ENCODE measurements at regions not wholly inside any gene's neighbourhood (a gene's known extent, or its start where the extent isn't known, plus 50 kb on each side); places are given as distances from the start of the nearest gene placed in this dataset.
"Not testable (repeated sequence)": the region's sequence is repeated elsewhere in the genome, so short reads cannot be mapped to it uniquely, and the experiment has no call there.

DNA sequence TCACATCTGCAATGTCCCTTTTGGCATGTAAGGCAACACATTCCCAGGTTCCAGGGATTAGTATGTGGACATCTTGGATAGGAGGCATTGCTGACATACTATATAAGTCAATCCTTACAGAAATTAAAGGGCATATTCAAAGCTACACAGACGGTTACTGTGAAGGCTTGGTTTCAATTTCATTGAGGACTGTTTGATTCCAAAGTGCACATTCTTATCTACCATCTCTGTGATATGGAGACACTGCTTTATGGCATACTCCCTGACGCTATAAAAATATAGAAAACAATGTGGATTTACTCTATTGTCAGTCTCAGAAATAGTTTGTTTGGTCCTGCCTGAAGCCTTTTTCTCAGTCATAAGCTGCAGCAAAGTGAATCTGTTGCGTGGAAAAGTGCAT, 1486.7 kb downstream of the FAM181B start:
- DNase-seq: no peak

DNA sequence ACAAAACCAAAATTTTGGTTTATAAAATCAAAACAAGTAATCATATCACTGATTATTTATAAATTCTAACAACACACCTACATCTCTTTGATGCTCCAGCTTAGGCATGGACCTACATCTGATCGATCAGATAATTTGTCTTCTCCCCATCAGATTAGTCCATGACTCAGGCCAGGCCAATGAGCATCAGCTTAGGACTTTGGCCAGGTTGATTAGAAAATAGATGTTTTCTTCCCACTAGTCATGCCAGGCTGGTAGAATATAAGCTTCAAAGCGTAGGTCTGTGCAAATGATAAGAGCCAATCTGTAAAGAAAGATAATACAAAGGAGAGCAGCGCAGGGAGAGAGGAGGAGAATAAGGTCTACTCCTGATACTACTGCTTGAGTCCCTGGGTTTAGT, 1487.9 kb downstream of the FAM181B start:
- no peak for DNase-seq

DNA sequence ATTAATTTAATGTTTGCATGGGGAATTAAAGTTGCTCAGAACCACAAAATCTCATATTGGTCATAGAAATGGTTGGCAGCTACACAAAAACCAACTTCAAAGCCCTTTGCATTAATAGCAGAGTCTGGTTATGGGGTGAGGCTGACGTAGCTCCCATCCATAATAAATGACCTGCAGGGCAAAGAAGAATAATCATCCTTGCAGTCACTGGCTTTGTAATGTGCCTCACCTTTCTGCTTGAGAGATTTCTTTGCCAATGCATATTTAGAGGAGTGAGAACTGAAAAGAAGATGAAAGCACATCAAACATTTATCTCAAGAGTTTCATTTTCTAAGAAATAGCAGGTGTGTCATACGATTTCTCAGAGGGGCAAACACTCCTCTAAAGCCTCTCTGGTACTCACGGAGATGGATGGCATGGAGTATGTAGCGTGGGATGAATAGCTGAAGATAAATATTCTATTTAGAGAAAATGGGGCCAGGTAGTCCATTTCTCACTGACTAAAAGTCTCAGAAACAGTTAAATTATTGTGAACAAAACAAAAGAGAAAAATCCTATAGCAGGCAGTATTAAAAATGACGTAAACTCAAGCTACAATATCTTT, 1491.9 kb downstream of the FAM181B start:
- no peak for DNase-seq

DNA sequence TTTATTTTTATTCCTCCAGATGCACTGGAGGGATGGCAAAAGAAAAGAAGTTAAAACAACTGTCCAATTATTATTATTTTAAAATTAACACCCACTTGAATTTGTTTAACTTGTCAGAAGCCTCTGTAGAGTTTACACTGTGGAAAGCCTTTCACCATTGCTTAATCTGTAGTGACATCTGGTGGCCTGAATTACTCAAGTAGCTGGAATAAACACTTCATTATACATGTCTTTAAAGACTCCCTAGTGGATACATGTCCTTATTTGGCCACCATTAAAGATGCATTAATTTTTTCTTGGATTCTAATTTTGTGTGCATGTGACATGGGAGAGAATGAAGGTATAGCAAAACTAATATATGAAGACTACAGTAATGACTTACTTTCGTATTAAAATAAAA, 1496.5 kb downstream of the FAM181B start:
- DNase-seq: no peak

DNA sequence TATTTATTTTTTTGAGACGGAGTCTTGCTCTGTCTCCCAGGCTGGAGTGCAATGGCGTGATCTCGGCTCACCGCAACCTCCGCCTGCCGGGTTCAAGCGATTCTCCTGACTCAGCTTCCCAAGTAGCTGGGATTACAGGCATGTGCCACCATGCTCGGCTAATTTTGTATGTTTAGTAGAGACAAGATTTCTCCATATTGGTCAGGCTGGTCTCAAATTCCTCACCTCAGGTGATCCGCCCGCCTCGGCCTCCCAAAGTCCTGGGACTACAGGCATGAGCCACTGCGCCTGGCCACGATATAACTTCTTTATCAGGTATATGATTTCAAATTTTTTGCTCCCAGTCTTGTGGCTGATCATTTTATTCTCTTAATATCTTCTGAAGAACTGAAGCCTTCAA, 1506.3 kb downstream of the FAM181B start:
- DNase-seq: not testable (repeated sequence)

DNA sequence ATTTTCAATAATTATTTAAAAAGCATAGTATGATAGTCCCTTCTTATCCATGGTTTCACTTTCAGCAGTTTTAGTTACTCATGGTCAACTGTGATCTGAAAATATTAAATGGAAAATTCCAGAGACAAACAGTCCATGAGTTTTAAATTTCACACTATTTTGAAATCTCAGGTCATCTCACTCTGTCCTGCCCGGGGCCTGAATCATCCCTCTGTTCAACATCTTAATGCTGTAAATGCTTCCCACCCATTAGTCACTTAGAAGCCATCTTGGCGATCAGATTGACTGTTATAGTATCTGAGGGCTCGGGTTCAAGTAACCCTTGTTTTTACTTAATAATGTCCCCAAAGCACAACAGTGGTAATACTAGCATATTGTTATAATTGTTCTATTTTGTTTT, 1509.3 kb downstream of the FAM181B start:
- DNase-seq: no peak

DNA sequence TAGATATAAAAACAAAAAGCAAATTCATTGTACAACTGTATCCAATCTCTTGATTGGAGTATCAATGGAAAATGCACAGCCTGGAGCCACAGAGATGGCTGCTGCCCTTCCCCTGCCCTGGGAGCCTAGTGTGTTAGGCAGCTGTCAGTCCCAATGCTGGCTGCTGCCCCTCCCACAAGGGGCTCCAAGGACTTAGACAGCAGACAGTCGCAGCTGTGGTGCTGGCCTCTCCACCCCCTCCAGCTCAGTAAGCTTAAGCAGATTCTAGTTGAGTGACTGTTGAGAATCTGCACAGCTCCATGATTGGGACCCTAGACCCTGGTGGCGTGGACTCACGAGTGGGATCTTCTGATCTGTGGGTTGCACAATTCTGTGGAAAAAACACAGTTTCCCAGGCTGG, 1511.2 kb downstream of the FAM181B start:
- DNase-seq: no peak

DNA sequence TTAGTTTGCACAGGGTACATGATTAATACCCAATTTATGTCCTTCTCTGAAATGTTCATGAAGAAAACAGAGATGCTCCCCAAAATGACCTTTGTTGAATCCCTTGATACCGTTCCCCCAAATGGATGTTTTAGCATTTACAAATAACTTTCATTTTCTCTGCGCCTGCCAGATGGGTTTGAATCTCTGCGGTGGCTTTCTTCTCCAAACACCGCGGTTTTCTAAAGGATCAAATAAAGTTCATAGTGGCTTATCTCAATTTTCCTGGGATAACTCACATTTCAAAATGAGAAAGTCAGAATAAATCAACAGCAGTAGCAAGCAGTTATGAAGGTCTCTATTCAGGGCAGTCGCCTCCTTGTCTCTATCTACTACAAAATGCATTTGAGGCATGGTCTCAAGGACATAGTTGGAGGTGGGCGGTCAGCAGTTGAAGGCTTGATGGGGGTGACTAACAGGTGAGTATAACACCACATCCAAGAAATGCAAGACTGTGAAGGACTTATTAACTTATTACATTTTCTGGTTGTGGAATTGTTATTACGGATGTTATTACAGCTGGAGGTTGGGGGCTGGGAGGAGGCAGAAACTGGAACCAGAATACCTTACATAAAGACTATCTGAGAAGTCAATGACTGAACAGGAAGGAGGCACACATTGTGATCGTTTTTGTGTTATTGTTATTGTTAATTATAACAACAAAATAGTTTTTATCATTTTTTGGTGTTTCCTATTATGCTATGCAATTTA, 1513.3 kb downstream of the FAM181B start:
- no peak for DNase-seq

DNA sequence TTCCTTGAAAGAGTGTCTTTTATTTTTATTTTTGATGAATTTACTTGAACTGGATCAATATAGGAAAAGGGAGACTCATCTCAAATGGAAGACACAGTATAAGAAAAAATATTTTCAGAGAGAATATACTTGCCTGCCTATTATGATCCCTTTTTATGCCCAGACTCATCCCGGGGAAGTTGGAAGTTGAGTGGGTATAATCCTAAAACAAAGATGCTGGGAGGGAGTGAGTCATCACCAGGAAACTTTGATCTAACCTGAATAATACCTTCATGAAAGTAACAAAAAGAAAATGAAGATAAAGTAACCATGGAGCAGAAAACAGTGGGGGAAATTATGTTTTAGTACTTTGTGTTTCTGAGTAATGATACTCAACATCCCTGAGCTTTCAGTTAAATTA, 1514.0 kb downstream of the FAM181B start:
- no peak for DNase-seq

DNA sequence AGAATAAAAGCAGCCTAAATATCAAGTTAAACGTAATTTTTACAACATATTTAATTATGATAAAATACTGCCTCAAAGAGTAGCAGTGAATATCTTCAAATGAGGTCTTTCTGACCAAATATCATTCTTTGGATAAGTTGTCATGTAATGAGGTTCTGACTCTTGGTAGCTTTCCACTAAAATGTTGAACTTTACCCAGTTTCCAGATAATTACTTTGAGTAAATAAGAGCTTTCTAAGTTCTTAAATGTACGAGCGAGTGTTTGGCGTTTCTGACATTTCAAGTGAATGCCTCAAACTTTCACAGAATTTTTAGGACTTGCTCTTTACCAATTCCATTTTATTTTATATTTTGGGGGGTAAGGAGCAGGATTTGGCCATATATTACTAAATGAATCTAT, 1515.2 kb downstream of the FAM181B start:
- no peak for DNase-seq

DNA sequence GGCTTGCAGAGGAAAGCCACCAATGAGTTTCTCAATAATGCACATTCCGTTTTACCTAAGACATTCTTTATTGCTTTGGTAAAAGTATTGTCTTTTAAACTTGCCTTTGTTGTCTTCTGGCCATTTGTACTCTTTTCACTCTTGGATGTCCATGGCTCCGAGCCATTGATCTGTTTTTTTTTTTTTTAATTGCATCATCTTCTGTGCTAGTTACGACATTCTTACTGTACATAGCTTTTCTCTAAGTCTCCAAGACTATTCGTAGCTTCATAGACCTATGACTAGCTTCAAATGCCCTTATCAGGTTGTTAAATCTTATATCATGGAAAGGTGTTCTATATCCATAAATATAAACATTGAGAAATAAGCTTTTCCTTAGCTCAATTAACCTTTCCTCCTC, 1522.6 kb downstream of the FAM181B start:
- no peak for DNase-seq

DNA sequence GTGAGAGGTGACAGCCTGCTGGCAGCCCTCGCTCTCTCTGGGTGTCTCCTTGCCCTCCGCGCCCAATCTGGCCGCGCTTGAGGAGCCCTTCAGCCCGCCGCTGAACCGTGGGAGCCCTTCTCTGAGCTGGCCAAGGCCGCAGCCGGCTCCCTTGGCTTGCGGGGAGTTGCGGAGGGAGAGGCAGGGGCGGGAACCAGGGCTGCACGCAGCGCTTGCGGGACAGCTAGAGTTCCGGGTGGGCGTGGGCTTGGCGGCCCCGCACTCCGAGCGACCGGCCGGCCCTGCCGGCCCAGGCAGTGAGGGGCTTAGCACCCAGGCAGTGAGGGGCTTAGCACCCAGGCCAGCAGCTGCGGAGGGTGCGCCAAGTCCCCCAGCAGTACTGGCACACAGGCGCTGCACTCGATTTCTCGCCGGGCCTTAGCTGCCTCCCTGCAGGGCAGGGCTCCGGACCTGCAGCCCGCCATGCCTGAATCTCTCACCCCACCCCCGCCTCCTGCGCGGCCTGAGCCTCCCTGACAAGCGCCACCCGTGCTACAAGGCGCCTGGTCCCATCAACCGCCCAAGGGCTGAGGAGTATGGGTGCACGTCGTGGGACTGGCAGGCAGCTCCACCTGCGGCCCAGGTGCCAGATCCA, 1526.1 kb downstream of the FAM181B start:
- DNase-seq: no peak

DNA sequence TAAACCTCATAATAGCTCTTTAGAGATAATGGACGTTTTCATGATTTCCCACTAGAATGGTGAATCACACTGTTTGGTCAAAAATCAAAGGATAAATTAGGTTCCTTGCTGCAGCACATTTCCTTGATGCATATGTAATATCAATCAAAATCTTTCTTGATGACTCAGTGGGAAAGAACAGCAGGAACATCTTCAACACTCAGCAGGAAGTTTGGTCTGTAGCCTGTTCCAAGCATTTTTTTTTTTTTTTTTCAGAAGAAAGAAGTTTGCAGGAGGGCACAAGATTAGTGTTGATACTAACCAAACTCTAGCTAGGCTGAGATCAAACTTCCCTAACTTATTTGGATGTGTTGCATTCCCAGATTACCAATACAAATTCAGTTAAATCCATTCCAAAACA, 1529.8 kb downstream of the FAM181B start:
- no peak for DNase-seq

DNA sequence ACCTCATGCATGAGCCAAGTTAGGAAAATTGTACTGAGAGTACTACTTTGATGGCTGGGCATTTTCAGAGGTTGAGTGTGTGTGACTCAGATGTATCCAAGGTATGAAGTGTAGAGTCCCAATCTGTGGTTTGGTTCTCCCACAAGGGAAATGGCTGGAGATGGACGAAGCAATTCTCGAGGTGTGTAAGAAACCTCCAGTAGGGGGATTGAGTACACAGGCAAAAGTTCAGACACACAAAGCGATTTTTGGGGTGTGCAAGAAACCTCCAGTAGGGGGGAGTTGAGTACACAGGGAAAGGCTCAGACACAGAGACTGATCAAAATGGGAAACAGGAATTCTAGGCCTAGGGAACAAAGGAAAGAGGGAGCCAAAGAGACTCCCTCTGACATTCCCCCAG, 1536.3 kb downstream of the FAM181B start:
- DNase-seq: no peak

DNA sequence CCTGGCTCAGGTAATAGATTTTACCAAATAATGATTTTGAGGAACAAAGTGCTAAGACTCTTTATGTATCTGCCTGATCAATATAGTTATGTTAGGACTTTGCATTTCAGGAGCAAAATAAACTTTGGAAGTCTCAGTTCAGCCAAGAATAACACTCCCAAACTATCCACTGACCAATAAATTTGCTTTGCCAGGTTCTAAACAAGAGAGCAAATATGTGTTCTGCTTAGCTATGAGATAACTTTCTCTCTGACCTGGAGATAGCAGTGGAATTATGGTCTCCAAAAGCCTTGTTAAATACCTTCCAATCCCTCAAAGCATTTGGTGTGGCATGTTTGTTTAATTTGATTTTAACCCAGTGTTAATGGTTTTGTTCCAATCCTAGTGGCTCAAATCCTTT, 1541.1 kb downstream of the FAM181B start:
- no peak for DNase-seq

DNA sequence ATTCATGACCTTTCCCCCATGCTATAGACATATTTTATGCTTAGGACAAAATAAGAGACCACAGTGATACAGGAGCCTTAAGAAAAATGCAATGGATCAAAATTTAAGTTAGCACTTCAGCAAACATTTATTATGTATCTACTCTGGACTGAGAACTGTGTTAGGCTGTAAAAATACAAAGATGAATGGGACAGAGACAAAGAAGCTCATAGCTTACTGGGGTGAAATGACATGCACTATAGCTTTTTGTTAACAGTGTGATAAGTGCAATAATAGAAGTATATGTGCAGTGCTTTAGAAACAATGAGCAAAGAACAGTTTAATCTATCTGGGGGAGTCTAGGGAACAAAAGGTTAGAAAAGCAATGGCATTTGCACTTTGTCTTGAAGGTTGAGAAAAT, 1543.1 kb downstream of the FAM181B start:
- no peak for DNase-seq

DNA sequence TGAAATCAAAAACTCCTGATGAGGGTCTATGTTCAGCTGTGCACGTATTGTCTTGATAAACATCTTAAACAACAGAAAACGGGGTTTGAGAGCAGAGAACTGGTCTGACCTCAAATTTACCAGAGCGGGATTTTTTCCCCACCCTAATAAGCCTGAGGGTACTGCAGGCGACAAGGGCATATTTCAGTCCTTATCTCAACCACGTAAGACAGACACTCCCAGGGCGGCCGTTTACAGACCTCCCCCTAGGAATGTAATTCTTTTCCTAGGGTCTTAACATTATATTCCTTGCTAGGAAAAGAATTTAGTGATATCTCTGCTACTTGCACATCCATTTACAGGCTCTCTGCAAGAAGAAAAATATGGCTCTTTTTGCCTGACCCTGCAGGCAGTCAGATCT, 1546.6 kb downstream of the FAM181B start:
- DNase-seq: not testable (repeated sequence)

DNA sequence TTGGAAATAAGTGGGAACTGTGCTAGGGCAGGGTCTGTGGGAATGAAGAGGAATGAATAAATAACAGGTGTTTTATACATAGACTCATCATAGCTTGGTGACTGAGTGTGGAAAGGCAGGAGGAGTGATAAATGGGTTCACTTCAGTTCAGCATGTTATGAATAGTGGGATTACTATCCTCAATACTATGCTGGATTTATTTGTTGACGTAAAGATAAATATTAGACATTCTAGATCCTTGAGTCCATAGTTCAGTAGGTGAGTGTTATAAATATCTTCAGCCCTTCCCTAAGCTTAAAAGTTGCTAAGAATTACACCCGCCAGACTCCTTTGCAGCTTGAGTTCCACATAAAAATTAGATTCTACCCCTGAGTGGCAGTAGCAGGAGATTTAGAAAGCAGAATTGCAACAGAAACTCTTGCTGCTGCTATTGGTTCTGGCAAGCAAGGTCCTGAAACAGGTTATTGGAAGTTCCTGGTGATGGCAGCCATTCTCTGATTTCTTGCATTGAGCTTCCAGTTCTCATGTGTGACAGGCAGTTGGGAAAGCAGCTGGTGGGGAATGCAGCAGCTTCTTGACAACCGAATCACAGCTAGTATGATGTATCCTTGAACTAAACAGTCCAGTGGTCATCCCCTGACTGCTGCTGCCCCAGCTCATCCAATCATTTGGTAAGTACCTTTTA, 1558.9 kb downstream of the FAM181B start:
- no peak for DNase-seq

DNA sequence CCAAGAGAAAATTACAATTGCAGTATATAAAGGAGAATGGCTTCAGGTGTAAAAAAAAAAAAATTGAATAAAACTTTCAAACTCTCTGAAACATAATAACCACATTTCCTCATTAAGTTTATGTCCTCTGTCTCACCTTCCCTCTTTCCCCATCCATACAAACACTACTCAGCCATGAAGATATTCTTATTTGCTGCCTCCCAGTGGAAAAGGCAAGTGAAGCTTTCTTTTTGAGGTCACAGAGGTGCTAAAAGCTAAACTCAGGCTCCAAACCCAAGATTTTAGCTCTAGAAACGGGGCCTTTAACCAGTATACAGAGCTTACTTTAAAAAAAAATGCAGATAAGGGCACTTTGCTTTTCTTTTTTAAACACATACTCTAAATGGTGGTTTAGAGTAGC, 1568.5 kb downstream of the FAM181B start:
- DNase-seq: no peak

DNA sequence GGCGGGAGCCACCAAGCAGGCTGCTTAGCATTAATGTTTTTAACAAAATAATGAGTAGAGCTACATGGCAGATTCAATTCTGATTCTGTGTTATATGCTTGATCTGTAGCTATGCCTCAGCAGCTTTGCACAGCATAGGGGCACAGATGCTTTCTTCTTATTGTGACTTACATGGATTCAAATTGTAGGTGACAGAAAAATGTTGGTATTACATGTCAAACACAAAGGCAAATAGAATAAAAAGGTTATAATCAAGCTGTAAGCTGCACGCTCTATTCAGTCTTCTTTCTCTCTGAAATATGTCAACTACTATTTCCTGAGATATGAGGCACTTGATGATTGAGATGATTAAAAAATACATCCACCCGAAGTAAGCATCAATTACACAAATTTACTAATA, 1573.8 kb downstream of the FAM181B start:
- DNase-seq: no peak

DNA sequence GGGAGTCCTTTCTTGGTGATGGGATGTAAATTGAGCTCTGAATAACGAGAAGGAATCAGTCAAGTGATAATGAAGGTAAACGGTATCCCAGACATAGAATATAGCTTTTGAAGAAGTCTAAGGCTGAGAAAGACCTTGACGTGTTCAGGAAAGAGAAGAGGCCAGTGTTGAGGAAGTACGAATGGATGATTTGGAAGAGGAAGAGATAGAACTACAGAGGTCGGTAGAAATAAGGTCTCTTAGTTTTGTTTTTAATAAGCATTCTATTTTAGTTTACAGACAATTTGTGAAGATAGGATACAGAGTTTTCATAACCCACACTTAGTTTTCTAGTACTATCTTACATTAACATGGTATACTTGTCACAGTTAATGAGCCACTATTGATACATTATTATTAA, 1598.1 kb downstream of the FAM181B start:
- no peak for DNase-seq

DNA sequence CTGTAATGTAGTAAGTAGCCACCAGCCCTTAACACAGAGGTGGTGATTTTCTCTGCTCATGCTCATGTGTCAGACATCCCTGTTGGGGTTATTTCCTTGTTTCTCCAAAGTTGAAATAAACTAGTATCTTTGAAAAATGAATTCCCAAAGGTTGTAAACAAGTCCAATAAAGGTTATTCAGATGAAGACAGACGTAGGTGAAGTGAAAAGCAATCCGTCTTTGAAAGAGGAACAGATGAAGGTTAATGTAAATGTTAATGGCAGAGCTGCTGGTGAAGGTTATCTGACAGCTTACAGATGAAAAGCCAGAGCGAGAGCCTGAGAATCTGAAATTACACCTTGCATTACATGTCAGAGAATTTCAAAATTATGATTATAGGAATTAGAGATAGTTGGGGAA, 1604.0 kb downstream of the FAM181B start:
- DNase-seq: no peak

DNA sequence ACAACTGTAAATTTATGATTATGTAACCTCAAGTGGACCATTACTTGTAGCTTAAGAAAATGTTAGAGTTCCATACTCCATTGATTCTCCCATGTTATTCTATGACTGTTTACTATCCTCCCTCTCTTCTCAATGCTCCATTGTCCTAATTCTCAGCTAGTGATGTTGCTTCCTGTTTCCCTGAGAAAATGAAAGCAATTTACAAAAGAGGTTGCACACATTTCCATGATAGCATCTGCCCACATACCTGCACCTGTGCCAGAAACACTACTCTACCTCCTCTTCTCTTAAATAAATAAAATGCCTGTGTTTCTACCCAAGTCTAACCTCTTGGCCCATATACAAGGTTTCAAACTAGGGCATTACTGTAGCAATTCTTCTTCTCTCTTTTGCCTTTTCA, 1620.9 kb downstream of the FAM181B start:
- DNase-seq: no peak

DNA sequence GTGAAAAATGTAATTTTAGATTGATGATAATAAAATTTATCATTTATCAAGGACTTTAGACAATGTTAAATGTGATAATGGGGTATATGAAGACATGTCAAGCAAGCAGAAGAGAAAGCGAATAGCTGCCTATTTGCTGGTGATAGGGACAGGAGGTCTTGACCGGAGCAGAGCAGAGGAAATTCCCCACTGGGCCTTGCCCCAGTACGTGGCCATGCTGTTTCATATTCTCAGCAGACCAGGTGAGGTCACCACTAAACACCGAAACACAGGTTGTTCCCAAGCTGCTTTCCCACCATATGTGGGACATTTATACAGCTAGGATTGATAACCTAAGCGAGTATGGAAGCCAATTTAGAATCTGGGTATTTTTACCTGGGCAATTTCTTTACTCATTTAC, 1629.6 kb downstream of the FAM181B start:
- DNase-seq: no peak
